Panc1 (cell line): ENCODE measurements at regions not wholly inside any gene's neighbourhood (a gene's known extent, or its start where the extent isn't known, plus 50 kb on each side); places are given as distances from the start of the nearest gene placed in this dataset.

Experiments used
- TF ChIP-seq, protein P1 (sequence below): fragments of 450-650 bp; IDR thresholded peaks from 2 replicates; pipeline ENCODE4 v1.5.1; 2017; ENCODE audit warnings: mild to moderate bottlenecking
- TF ChIP-seq, protein P2 (sequence below), 2 experiments: IDR thresholded peaks; 2 replicates each; pipeline ENCODE4 v1.6.1; 2011 to 2012; ENCODE audit warnings: low read depth in 2 of 2, control low read depth in 1 of 2, low read length in 1 of 2, mild to moderate bottlenecking in 1 of 2, moderate library complexity in 1 of 2; ENCODE audit not compliant: insufficient read depth in 1 of 2

DNA sequence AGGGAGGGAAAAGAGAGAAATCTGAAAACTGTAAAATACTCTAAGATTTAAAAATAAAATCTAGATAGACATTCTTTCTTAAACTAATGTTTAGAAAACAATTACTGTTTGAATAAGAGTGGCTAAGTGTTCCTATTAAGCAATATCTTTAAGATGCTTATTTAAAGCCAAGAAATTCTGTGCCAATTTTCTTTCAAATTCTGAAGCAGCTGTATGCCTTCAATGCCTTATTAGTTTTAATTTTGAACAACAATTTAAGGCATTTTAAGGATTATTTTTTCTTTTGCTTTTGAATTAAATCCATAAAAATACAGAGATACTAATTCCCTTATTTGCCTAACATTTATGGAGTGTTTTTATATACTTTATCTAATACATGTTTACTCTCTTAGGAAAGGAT lies 50.3 kb upstream of the KITLG start:
- TF ChIP-seq, protein P1, sequence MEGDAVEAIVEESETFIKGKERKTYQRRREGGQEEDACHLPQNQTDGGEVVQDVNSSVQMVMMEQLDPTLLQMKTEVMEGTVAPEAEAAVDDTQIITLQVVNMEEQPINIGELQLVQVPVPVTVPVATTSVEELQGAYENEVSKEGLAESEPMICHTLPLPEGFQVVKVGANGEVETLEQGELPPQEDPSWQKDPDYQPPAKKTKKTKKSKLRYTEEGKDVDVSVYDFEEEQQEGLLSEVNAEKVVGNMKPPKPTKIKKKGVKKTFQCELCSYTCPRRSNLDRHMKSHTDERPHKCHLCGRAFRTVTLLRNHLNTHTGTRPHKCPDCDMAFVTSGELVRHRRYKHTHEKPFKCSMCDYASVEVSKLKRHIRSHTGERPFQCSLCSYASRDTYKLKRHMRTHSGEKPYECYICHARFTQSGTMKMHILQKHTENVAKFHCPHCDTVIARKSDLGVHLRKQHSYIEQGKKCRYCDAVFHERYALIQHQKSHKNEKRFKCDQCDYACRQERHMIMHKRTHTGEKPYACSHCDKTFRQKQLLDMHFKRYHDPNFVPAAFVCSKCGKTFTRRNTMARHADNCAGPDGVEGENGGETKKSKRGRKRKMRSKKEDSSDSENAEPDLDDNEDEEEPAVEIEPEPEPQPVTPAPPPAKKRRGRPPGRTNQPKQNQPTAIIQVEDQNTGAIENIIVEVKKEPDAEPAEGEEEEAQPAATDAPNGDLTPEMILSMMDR = no peak
- TF ChIP-seq, protein P2, sequence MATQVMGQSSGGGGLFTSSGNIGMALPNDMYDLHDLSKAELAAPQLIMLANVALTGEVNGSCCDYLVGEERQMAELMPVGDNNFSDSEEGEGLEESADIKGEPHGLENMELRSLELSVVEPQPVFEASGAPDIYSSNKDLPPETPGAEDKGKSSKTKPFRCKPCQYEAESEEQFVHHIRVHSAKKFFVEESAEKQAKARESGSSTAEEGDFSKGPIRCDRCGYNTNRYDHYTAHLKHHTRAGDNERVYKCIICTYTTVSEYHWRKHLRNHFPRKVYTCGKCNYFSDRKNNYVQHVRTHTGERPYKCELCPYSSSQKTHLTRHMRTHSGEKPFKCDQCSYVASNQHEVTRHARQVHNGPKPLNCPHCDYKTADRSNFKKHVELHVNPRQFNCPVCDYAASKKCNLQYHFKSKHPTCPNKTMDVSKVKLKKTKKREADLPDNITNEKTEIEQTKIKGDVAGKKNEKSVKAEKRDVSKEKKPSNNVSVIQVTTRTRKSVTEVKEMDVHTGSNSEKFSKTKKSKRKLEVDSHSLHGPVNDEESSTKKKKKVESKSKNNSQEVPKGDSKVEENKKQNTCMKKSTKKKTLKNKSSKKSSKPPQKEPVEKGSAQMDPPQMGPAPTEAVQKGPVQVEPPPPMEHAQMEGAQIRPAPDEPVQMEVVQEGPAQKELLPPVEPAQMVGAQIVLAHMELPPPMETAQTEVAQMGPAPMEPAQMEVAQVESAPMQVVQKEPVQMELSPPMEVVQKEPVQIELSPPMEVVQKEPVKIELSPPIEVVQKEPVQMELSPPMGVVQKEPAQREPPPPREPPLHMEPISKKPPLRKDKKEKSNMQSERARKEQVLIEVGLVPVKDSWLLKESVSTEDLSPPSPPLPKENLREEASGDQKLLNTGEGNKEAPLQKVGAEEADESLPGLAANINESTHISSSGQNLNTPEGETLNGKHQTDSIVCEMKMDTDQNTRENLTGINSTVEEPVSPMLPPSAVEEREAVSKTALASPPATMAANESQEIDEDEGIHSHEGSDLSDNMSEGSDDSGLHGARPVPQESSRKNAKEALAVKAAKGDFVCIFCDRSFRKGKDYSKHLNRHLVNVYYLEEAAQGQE (IDR thresholded peaks at IDR 0.05; ENCODE audit: insufficient read depth in 1 of 2, low read depth in 2 of 2, low read length in 1 of 2) = no peak
